GM06990 (cell line): ENCODE measurements at regions not wholly inside any gene's neighbourhood (a gene's known extent, or its start where the extent isn't known, plus 50 kb on each side); places are given as distances from the start of the nearest gene placed in this dataset.

Experiments used
- DNase-seq: peaks from one replicate; pipeline ENCODE4 v3.0.0-alpha.2; 2011; ENCODE audit not compliant: insufficient read length; ENCODE audit errors: extremely low read depth
- H3K27me3 ChIP-seq: replicated peaks from 2 replicates; pipeline ENCODE4 v1.6.0; 2011; ENCODE audit warnings: low read length; ENCODE audit not compliant: control insufficient read depth, insufficient read depth
- H3K36me3 ChIP-seq: 2 replicates; pipeline ENCODE4 v1.5.1; 2011; ENCODE audit warnings: low read length; ENCODE audit not compliant: control insufficient read depth, insufficient read depth
- H3K4me3 ChIP-seq: replicated peaks from 2 replicates; pipeline ENCODE4 v1.5.1; 2011; ENCODE audit warnings: low read depth, mild to moderate bottlenecking, control low read depth, low read length
- TF ChIP-seq, protein P1 (sequence below): IDR thresholded peaks from 2 replicates; pipeline ENCODE4 v1.5.1; 2011; ENCODE audit warnings: low read length, control low read depth, mild to moderate bottlenecking, inconsistent platforms; ENCODE audit not compliant: insufficient read depth, poor library complexity, severe bottlenecking

DNA sequence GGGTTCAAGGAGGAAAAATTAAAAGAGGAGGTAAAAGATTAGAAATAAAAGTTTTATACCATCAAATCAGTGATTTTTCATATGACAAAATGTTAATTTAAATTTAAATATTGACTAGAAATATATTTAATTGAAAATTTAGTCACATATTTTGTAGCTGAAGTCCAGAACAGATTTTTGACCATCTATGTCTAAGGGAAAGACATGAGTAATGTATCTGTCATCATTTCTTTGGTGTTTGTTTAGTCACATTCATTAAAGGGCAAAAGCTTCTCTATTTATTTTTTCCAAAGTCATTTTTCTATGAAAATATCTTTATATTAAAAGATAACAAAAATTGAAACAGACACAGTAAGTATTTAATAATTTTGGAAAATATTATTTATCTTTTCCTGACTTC, 252.0 kb upstream of the ISL1 start:
- TF ChIP-seq, protein P1, sequence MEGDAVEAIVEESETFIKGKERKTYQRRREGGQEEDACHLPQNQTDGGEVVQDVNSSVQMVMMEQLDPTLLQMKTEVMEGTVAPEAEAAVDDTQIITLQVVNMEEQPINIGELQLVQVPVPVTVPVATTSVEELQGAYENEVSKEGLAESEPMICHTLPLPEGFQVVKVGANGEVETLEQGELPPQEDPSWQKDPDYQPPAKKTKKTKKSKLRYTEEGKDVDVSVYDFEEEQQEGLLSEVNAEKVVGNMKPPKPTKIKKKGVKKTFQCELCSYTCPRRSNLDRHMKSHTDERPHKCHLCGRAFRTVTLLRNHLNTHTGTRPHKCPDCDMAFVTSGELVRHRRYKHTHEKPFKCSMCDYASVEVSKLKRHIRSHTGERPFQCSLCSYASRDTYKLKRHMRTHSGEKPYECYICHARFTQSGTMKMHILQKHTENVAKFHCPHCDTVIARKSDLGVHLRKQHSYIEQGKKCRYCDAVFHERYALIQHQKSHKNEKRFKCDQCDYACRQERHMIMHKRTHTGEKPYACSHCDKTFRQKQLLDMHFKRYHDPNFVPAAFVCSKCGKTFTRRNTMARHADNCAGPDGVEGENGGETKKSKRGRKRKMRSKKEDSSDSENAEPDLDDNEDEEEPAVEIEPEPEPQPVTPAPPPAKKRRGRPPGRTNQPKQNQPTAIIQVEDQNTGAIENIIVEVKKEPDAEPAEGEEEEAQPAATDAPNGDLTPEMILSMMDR, result no peak
- Histone ChIP-seq H3K36me3 (no peaks in the 10 kb centered on the region), H3K4me3 (no peak overlapping the region), H3K27me3 (no peaks in the 10 kb centered on the region)
- no peak for DNase-seq

- TF ChIP-seq, protein P1, result no peak
- no peak for DNase-seq
- Histone ChIP-seq H3K36me3 (no peaks in the 10 kb centered on the region), H3K27me3 (no peaks in the 10 kb centered on the region), H3K4me3 (no peak overlapping the region)
These were observed 245.1 kb upstream of the ISL1 start for GRCh38 chr5:51138164-51138563.

DNA sequence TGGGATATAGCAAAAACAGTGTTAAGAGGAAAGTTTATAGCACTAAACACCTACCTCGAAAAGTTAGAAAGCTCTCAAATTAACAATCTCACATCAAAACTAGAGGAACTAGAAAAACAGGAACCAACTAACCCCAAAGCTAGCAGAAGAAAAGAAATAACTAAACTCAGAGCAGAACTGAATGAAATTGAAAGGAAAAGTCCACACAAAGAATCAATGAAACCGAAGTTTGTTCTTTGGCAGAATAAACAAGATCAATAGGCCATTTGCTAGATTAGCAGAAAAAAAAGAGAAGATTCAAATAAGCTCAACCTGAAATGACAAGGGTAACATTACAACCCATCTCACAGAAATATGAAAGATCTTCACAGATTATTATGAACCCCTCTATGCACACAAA, 234.8 kb upstream of the ISL1 start:
- no peaks in the 10 kb centered on the region for H3K36me3 ChIP-seq
- H3K4me3 ChIP-seq, result no peak overlapping the region
- H3K27me3 ChIP-seq, result no peaks in the 10 kb centered on the region
- no peak for DNase-seq
- TF ChIP-seq, protein P1, result no peak

GRCh38 chr5:51156222-51156621, 227.0 kb upstream of the ISL1 start:
- Histone ChIP-seq H3K36me3 (no peaks in the 10 kb centered on the region), H3K4me3 (no peak overlapping the region), H3K27me3 (no peaks in the 10 kb centered on the region)
- TF ChIP-seq, protein P1, result no peak
- no peak for DNase-seq

GRCh38 chr5:51156838-51157237, 226.4 kb upstream of the ISL1 start:
- Histone ChIP-seq H3K36me3 (no peaks in the 10 kb centered on the region), H3K27me3 (no peaks in the 10 kb centered on the region), H3K4me3 (no peak overlapping the region)
- no peak for DNase-seq
- TF ChIP-seq, protein P1, result no peak

DNA sequence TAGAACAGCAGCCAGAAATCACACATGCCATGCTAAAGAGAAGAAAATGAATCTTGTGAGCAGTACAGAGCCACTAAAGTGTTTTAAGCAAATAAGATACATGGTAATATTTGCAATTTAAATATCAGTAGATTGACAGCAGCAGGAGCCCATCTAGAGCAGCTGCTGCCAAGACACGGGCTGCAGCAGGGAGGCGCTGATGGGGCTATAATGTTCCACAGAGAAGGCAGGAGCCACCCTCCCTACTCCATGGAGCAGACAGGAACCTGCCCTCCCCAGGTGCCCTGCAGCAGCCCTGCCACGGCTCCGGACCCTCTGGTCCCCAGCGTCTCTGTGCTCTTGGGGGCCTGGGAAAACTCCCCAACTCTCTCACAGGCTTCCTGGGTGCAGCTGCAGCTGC, 224.1 kb upstream of the ISL1 start:
- TF ChIP-seq, protein P1, result no peak
- no peak for DNase-seq

More for the DNA sequence above, 224.1 kb upstream of the ISL1 start:
- no peaks in the 10 kb centered on the region for H3K36me3 ChIP-seq
- no peaks in the 10 kb centered on the region for H3K27me3 ChIP-seq
- no peak overlapping the region for H3K4me3 ChIP-seq
